GM21825 (cell line): ENCODE measurements at regions not wholly inside any gene's neighbourhood (a gene's known extent, or its start where the extent isn't known, plus 50 kb on each side); places are given as distances from the start of the nearest gene placed in this dataset.

Experiments used
- ATAC-seq: cut with Tn5 transposase; IDR thresholded peaks from one replicate; pipeline ENCODE4 v1.9.1; 2021; ENCODE audit warnings: mild to moderate bottlenecking, moderate library complexity; ENCODE audit not compliant: unreplicated experiment

GRCh38 chr2:226076529-226076928, 677.0 kb downstream of the NYAP2 start:
- ATAC-seq = no peak

GRCh38 chr2:226074391-226074790, 674.9 kb downstream of the NYAP2 start:
- ATAC-seq = no peak

- ATAC-seq = no peak
Measured at GRCh38 chr2:226073496-226074160, 674.1 kb downstream of the NYAP2 start.

GRCh38 chr2:226066873-226067272, 667.4 kb downstream of the NYAP2 start:
- no peak for ATAC-seq

GRCh38 chr2:226066391-226066790, 666.9 kb downstream of the NYAP2 start:
- no peak for ATAC-seq

- ATAC-seq = no peak
Measured at GRCh38 chr2:226064932-226065570, 665.5 kb downstream of the NYAP2 start.

- no peak for ATAC-seq
Measured at GRCh38 chr2:226063704-226064440, 664.4 kb downstream of the NYAP2 start.

- ATAC-seq = no peak
Measured at GRCh38 chr2:226059961-226060627, 660.6 kb downstream of the NYAP2 start.

GRCh38 chr2:226057914-226058313, 658.4 kb downstream of the NYAP2 start:
- no peak for ATAC-seq

- no peak for ATAC-seq
Measured at GRCh38 chr2:226057365-226057764, 657.9 kb downstream of the NYAP2 start.

GRCh38 chr2:226052772-226053416, 653.4 kb downstream of the NYAP2 start:
- ATAC-seq = no peak

GRCh38 chr2:226050822-226051221, 651.3 kb downstream of the NYAP2 start:
- ATAC-seq = no peak

GRCh38 chr2:226048611-226049010, 649.1 kb downstream of the NYAP2 start:
- no peak for ATAC-seq

GRCh38 chr2:226045080-226045479, 645.6 kb downstream of the NYAP2 start:
- no peak for ATAC-seq

GRCh38 chr2:226040344-226040900, 640.9 kb downstream of the NYAP2 start:
- no peak for ATAC-seq

GRCh38 chr2:226037526-226037925, 638.0 kb downstream of the NYAP2 start:
- no peak for ATAC-seq

GRCh38 chr2:226031647-226032501, 632.4 kb downstream of the NYAP2 start:
- ATAC-seq = no peak

- no peak for ATAC-seq
Measured at GRCh38 chr2:226030788-226031646, 631.5 kb downstream of the NYAP2 start.

- no peak for ATAC-seq
Measured at GRCh38 chr2:226030369-226030768, 630.9 kb downstream of the NYAP2 start.
